Activated B cell treated with CpG ODN at 0.5 μM for 24 hours (primary cell): ENCODE measurements at regions not wholly inside any gene's neighbourhood (a gene's known extent, or its start where the extent isn't known, plus 50 kb on each side); places are given as distances from the start of the nearest gene placed in this dataset.

Experiments used
- ATAC-seq: fragments of 200-7000 bp; cut with Tn5 transposase; one replicate; pipeline ENCODE4 v1.10.0; 2021; ENCODE audit warnings: low read depth, mild to moderate bottlenecking, moderate library complexity
- CTCF ChIA-PET: fragments of 350-600 bp; sonication (Branson Sonifier 250); formaldehyde crosslinking; loops from one replicate; lab custom pipeline; 2021; ENCODE audit warnings: antibody characterized with exemption; lab: Charles Lee
- POLR2A ChIA-PET: fragments of 350-600 bp; sonication (Branson Sonifier 250); formaldehyde crosslinking; loops from one replicate; lab custom pipeline; 2021; ENCODE audit warnings: antibody characterized with exemption; lab: Charles Lee
- DNase-seq: peaks from one replicate; pipeline ENCODE4 v3.0.0; 2022
- H3K27ac Mint-ChIP-seq: one replicate; pipeline ENCODE4 v1.8.0; 2020; ENCODE audit warnings: mixed read lengths
- H3K27me3 Mint-ChIP-seq: one replicate; pipeline ENCODE4 v1.8.0; 2021; ENCODE audit warnings: mixed read lengths
- H3K36me3 Mint-ChIP-seq: one replicate; pipeline ENCODE4 v1.8.0; 2021; ENCODE audit warnings: low read depth, mixed read lengths
- H3K4me1 Mint-ChIP-seq: one replicate; pipeline ENCODE4 v1.8.0; 2021; ENCODE audit warnings: mixed read lengths
- H3K4me3 Mint-ChIP-seq: one replicate; pipeline ENCODE4 v1.8.0; 2020; ENCODE audit warnings: mild to moderate bottlenecking, mixed read lengths
- H3K9me3 Mint-ChIP-seq: one replicate; pipeline ENCODE4 v1.8.0; 2020; ENCODE audit warnings: mixed read lengths
- CTCF ChIP-seq: fragments of 200-600 bp; IDR thresholded peaks from one replicate; pipeline ENCODE4 v1.8.0; 2022; ENCODE audit warnings: antibody characterized with exemption, mild to moderate bottlenecking
- intact Hi-C: fragments of 100-400 bp; cut with micrococcal nuclease; formaldehyde crosslinking; loops from one replicate; pipeline ENCODE4 v1.15.1; 2024

GRCh38 chr13:50732712-50733111, 110.8 kb downstream of the DLEU7 start:
- ChIA-PET CTCF (no interaction called here), POLR2A (no interaction called here)
- Mint-ChIP-seq H3K27ac (no peak overlapping the region), H3K9me3 (no peaks in the 10 kb centered on the region), H3K36me3 (no peaks in the 10 kb centered on the region), H3K4me3 (no peak overlapping the region), H3K4me1 (peaks cover 3% of the 10 kb centered on the region), H3K27me3 (no peaks in the 10 kb centered on the region)
- no peak for TF ChIP-seq CTCF
- ATAC-seq (no peak), DNase-seq (no peak)
- intact Hi-C loops: no loop called here

GRCh38 chr13:50733392-50733791, 110.1 kb downstream of the DLEU7 start:
- H3K9me3 Mint-ChIP-seq: no peaks in the 10 kb centered on the region
- no peak overlapping the region for H3K27ac Mint-ChIP-seq
- POLR2A ChIA-PET: interaction anchor here (0.5 kb wide), 1 partner anchor 736 kb away, joined by 3 read pairs; the partner anchor contains the start of gene TRIM13
- no peaks in the 10 kb centered on the region for H3K36me3 Mint-ChIP-seq
- intact Hi-C loops: no loop called here
- DNase-seq: no peak
- no peaks in the 10 kb centered on the region for H3K27me3 Mint-ChIP-seq
- H3K4me3 Mint-ChIP-seq: no peak overlapping the region
- CTCF ChIA-PET: no interaction called here
- no peak for TF ChIP-seq CTCF
- H3K4me1 Mint-ChIP-seq: no peaks in the 10 kb centered on the region
- ATAC-seq: no peak

DNA sequence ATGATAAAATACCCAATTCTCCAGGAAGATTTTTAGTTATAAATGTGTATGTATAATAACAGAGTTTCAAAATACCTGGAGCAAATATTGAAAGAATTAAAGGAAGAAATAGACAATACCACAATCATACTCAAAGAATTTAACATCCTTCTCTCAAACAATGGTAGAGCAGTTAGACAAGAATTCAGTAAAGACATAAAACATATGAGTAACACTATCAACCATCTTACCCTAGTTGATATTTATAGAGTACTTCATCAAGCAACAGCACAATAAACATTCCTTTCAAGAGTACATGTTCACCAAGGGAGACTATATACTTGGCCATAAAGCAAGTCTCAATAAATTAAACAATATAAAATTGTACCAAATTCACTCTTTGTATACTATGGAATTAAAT, 108.4 kb downstream of the DLEU7 start:
- Mint-ChIP-seq H3K9me3 (no peaks in the 10 kb centered on the region), H3K36me3 (no peaks in the 10 kb centered on the region), H3K4me3 (no peak overlapping the region), H3K4me1 (no peaks in the 10 kb centered on the region), H3K27me3 (no peaks in the 10 kb centered on the region), H3K27ac (no peak overlapping the region)
- no peak for ATAC-seq
- ChIA-PET POLR2A (no interaction called here), CTCF (no interaction called here)
- TF ChIP-seq CTCF: no peak
- no peak for DNase-seq
- intact Hi-C loops: no loop called here

GRCh38 chr13:50740052-50740741, 103.3 kb downstream of the DLEU7 start:
- DNase-seq (no peak), ATAC-seq (no peak)
- peaks cover 1% of the 10 kb centered on the region for H3K4me1 Mint-ChIP-seq
- ChIA-PET POLR2A (no interaction called here), CTCF (no interaction called here)
- peaks cover 2% of the 10 kb centered on the region for H3K9me3 Mint-ChIP-seq
- H3K27ac Mint-ChIP-seq: no peak overlapping the region
- intact Hi-C loops: no loop called here
- H3K36me3 Mint-ChIP-seq: no peaks in the 10 kb centered on the region
- no peak overlapping the region for H3K4me3 Mint-ChIP-seq
- H3K27me3 Mint-ChIP-seq: no peaks in the 10 kb centered on the region
- TF ChIP-seq CTCF: no peak

GRCh38 chr13:50742353-50742752, 101.1 kb downstream of the DLEU7 start:
- ChIA-PET CTCF (no interaction called here), POLR2A (no interaction called here)
- no peak for TF ChIP-seq CTCF
- intact Hi-C loops: no loop called here
- Mint-ChIP-seq H3K27ac (no peak overlapping the region), H3K4me3 (no peak overlapping the region), H3K36me3 (no peaks in the 10 kb centered on the region), H3K4me1 (peaks cover 1% of the 10 kb centered on the region), H3K9me3 (peaks cover 5% of the 10 kb centered on the region), H3K27me3 (no peaks in the 10 kb centered on the region)
- ATAC-seq: no peak
- no peak for DNase-seq
